PC-3 (cell line): ENCODE measurements at regions not wholly inside any gene's neighbourhood (a gene's known extent, or its start where the extent isn't known, plus 50 kb on each side); places are given as distances from the start of the nearest gene placed in this dataset.

ENCODE experiments used
- ATAC-seq: fragments of 200-7000 bp; cut with Tn5 transposase; 2 replicates; pipeline ENCODE4 v1.9.1; 2020; ENCODE audit warnings: mild to moderate bottlenecking, moderate library complexity
- BruUV-seq: library from RNA; stranded (reverse); fragments of 400-500 nt; replicated peaks from 2 replicates; lab custom pipeline; 2021; lab: Mats Ljungman, UMichigan
- CTCF ChIA-PET: fragments of 300-600 bp; sonication (Branson Sonifier 250); formaldehyde crosslinking; loops from one replicate; lab custom pipeline; 2022; ENCODE audit warnings: antibody characterized with exemption; lab: Charles Lee
- POLR2A ChIA-PET: fragments of 300-600 bp; sonication (Branson Sonifier 250); formaldehyde crosslinking; loops from one replicate; lab custom pipeline; 2022; ENCODE audit warnings: antibody characterized with exemption; ENCODE audit not compliant: unreplicated experiment; lab: Charles Lee
- DNase-seq: peaks from one replicate; pipeline ENCODE4 v3.0.0-alpha.2; 2015
- H2AFZ ChIP-seq: fragments of 300-600 bp; sonication (generic); 2 replicates; pipeline ENCODE4 v1.6.0; 2016; ENCODE audit warnings: antibody characterized with exemption, low read length
- H3F3A ChIP-seq: fragments of 300-600 bp; sonication (generic); one replicate; pipeline ENCODE4 v1.6.0; 2017; ENCODE audit warnings: antibody characterized with exemption, low read length, control low read depth, mild to moderate bottlenecking; ENCODE audit not compliant: unreplicated experiment
- H3K27ac ChIP-seq: fragments of 300-600 bp; sonication (generic); 2 replicates; pipeline ENCODE4 v1.5.1; 2016; ENCODE audit warnings: mild to moderate bottlenecking, low read length
- H3K27me3 ChIP-seq: fragments of 300-600 bp; sonication (generic); 2 replicates; pipeline ENCODE4 v1.6.1; 2016; ENCODE audit warnings: low read length, mixed read lengths
- H3K36me3 ChIP-seq: fragments of 300-600 bp; sonication (generic); 2 replicates; pipeline ENCODE4 v1.6.1; 2016; ENCODE audit warnings: low read depth, mixed run types, low read length, mixed read lengths
- H3K4me1 ChIP-seq: fragments of 300-600 bp; sonication (generic); 2 replicates; pipeline ENCODE4 v1.5.1; 2016; ENCODE audit warnings: low read length; ENCODE audit not compliant: insufficient read depth
- H3K4me2 ChIP-seq: fragments of 300-600 bp; sonication (generic); 2 replicates; pipeline ENCODE4 v1.6.0; 2016; ENCODE audit warnings: low read length
- H3K4me3 ChIP-seq: fragments of 300-600 bp; sonication (generic); 2 replicates; pipeline ENCODE4 v1.5.1; 2016; ENCODE audit warnings: mild to moderate bottlenecking, low read length, mixed read lengths
- H3K79me2 ChIP-seq: fragments of 300-600 bp; sonication (generic); 2 replicates; pipeline ENCODE4 v1.6.1; 2017; ENCODE audit warnings: low read length, mixed read lengths
- H3K9ac ChIP-seq: fragments of 300-600 bp; sonication (generic); 2 replicates; pipeline ENCODE4 v1.6.0; 2016; ENCODE audit warnings: mild to moderate bottlenecking, low read length
- H3K9me2 ChIP-seq: fragments of 300-600 bp; sonication (generic); replicated peaks from 2 replicates; pipeline ENCODE4 v1.6.1; 2016; ENCODE audit warnings: mixed run types, low read length, mixed read lengths
- H3K9me3 ChIP-seq: fragments of 300-600 bp; sonication (generic); 2 replicates; pipeline ENCODE4 v1.6.1; 2016; ENCODE audit warnings: low read length, mixed read lengths
- H4K20me1 ChIP-seq: fragments of 300-600 bp; sonication (generic); 2 replicates; pipeline ENCODE4 v1.6.1; 2016; ENCODE audit warnings: low read length, mixed read lengths
- EZH2 ChIP-seq: fragments of 300-600 bp; sonication (generic); IDR thresholded peaks from one replicate; pipeline ENCODE4 v1.6.1; 2017; ENCODE audit warnings: antibody characterized with exemption, mild to moderate bottlenecking, low read length; ENCODE audit not compliant: unreplicated experiment
- EZH2phosphoT487 ChIP-seq: fragments of 300-600 bp; sonication (generic); IDR thresholded peaks from 2 replicates; pipeline ENCODE4 v1.6.1; 2018; ENCODE audit warnings: mild to moderate bottlenecking, antibody characterized with exemption, low read length, borderline replicate concordance
- intact Hi-C: fragments of 100-400 bp; cut with micrococcal nuclease; formaldehyde crosslinking; loops from 2 replicates; pipeline ENCODE4 v1.9.0; 2023
- TF ChIP-seq, protein P1 (sequence below): fragments of 300-600 bp; sonication (generic); conservative IDR thresholded peaks from 2 replicates; pipeline ENCODE4 v1.5.1; 2017; ENCODE audit warnings: antibody characterized with exemption, low read depth, mild to moderate bottlenecking, low read length

DNA sequence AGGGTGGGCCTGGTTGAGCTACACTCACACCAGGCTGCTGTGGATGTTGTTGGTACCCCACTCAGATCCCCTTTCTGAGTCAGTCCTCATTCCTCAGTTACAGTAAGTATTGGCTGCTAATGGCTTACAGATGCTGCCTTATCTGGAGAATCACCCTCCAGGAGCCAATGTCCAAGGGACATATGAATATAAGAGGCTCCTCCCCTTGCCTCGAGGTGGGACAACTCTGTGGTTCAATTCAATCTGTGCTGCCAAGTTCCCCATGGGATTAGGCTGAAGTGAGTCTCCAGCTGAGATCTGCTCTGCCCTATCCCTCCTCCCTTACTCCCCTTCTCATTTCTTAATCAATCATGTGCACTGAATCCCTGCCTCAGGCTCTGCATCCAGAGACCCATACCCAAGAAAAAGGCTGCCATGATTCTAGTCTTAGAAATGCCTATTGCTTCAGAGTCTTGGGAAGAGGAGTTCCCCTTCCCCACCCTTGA is 168.8 kb upstream of the SYT13 start:
- Histone ChIP-seq H3K27ac (no peak overlapping the region), H3K4me3 (no peak overlapping the region), H3F3A (no peaks in the 10 kb centered on the region), H3K79me2 (no peaks in the 10 kb centered on the region), H3K4me2 (no peak overlapping the region), H3K9me3 (no peaks in the 10 kb centered on the region), H3K27me3 (0 out of 2 replicates have a peak, but pooled peaks cover 4% of the 10 kb centered on the region), H2AFZ (no peak overlapping the region), H3K9ac (no peak overlapping the region), H3K9me2 (no peaks in the 10 kb centered on the region), H3K36me3 (no peaks in the 10 kb centered on the region), H4K20me1 (no peaks in the 10 kb centered on the region), H3K4me1 (no peaks in the 10 kb centered on the region)
- BruUV-seq = no TSS peak
- no peak for TF ChIP-seq EZH2phosphoT487
- TF ChIP-seq, protein P1, sequence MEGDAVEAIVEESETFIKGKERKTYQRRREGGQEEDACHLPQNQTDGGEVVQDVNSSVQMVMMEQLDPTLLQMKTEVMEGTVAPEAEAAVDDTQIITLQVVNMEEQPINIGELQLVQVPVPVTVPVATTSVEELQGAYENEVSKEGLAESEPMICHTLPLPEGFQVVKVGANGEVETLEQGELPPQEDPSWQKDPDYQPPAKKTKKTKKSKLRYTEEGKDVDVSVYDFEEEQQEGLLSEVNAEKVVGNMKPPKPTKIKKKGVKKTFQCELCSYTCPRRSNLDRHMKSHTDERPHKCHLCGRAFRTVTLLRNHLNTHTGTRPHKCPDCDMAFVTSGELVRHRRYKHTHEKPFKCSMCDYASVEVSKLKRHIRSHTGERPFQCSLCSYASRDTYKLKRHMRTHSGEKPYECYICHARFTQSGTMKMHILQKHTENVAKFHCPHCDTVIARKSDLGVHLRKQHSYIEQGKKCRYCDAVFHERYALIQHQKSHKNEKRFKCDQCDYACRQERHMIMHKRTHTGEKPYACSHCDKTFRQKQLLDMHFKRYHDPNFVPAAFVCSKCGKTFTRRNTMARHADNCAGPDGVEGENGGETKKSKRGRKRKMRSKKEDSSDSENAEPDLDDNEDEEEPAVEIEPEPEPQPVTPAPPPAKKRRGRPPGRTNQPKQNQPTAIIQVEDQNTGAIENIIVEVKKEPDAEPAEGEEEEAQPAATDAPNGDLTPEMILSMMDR = no peak
- no peak for TF ChIP-seq EZH2
- DNase-seq (no peak), ATAC-seq (no peak)
- CTCF ChIA-PET = no interaction called here
- POLR2A ChIA-PET = no interaction called here
- intact Hi-C loops = no loop called here

DNA sequence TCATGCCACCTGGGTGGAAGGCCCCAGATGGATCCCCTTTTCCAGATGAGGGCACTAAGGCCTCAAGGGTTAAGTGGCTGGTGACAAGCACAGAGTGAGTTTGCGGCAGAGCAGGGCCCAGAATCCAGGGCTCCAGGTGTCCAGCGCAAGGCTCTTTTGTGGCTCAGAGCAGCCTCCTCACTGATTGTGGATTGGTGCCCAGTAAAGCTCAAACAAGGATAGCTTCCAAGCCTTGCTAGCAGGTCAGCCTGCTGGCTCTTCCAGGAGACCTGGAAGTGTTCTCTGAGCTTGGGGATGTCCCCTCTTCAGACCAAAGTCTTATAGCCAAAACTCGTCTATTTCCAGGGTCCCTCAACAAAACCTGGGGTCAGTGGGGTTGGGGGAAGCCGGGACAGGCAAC is 167.6 kb upstream of the SYT13 start:
- Histone ChIP-seq H3K36me3 (no peaks in the 10 kb centered on the region), H2AFZ (no peak overlapping the region), H3K79me2 (no peaks in the 10 kb centered on the region), H3K9ac (no peak overlapping the region), H3K9me3 (no peaks in the 10 kb centered on the region), H4K20me1 (no peaks in the 10 kb centered on the region), H3K4me2 (no peak overlapping the region), H3K4me1 (no peaks in the 10 kb centered on the region), H3K27ac (no peak overlapping the region), H3K27me3 (0 out of 2 replicates have a peak, but pooled peaks cover 6% of the 10 kb centered on the region), H3K4me3 (no peak overlapping the region), H3F3A (no peaks in the 10 kb centered on the region), H3K9me2 (no peaks in the 10 kb centered on the region)
- ATAC-seq = no peak
- BruUV-seq = no TSS peak
- ChIA-PET CTCF (no interaction called here), POLR2A (no interaction called here)
- no peak for DNase-seq
- intact Hi-C loops = no loop called here
- no peak for TF ChIP-seq EZH2phosphoT487
- TF ChIP-seq, protein P1 = no peak

DNA sequence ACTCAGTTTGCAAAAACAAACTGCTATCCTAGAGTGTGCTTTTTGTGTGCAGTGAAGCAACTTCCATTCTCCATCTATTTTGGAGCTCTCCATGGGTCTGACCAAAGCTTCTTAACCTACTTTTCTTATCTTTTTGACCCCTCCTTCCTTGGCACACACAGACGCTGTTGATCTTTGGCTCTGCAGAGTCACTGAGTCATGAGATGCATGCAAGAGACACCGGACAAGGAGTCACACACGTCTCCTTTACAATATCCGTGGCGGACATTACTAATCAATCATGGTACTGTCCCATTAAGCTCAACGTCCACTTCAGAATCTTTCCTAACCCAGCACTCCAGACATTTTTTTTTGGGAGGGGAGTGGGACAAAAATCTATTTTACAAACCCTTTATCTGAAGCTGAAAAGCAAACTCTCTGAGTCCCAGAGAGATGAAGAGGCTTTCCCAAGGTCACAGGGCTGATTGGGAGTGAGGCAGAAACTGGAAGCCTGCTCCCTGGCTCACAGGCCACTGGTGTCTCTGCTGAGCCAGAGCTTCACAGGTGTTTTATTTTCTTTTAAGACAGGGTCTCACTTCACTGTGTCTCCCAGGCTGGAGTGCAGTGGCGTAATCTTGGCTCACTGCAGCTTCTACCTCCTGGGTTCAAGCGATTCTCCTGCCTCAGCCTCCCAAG is 165.8 kb upstream of the SYT13 start:
- no TSS peak for BruUV-seq
- no peaks in the 10 kb centered on the region for H3K9me2 ChIP-seq
- POLR2A ChIA-PET = no interaction called here

More for the DNA sequence above, 165.8 kb upstream of the SYT13 start:
- Histone ChIP-seq H3K9me3 (no peaks in the 10 kb centered on the region), H3F3A (no peaks in the 10 kb centered on the region), H3K27me3 (peaks cover 22% of the 10 kb centered on the region), H3K4me1 (no peaks in the 10 kb centered on the region), H3K4me3 (no peak overlapping the region), H3K79me2 (no peaks in the 10 kb centered on the region), H2AFZ (no peak overlapping the region), H3K36me3 (no peaks in the 10 kb centered on the region), H3K4me2 (no peak overlapping the region), H3K9ac (no peak overlapping the region), H4K20me1 (no peaks in the 10 kb centered on the region), H3K27ac (no peak overlapping the region)
- intact Hi-C loops = no loop called here
- no peak for DNase-seq
- TF ChIP-seq EZH2 = no peak
- TF ChIP-seq EZH2phosphoT487 = no peak
- TF ChIP-seq, protein P1 = no peak
- no peak for ATAC-seq
- CTCF ChIA-PET = no interaction called here
